Lung (tissue), 11 donors: ENCODE measurements at regions not wholly inside any gene's neighbourhood (a gene's known extent, or its start where the extent isn't known, plus 50 kb on each side); places are given as distances from the start of the nearest gene placed in this dataset.

Source experiments
- ATAC-seq: fragments of 200-7000 bp; cut with Tn5 transposase; one replicate; pipeline ENCODE4 v1.9.1; 2020; ENCODE audit warnings: moderate number of reproducible peaks; ENCODE audit not compliant: insufficient read depth, low FRiP score
- DNase-seq, 3 donors: peaks; one replicate each; pipeline ENCODE4 v3.0.0-alpha.2; 2013 to 2017
- H3K27ac ChIP-seq, 2 donors: one replicate each; pipeline ENCODE4 v1.5.1; 2013; ENCODE audit warnings: mild to moderate bottlenecking in 2 of 2, moderate library complexity in 2 of 2, control low read depth in 1 of 2, inconsistent platforms in 1 of 2, low read depth in 1 of 2, low read length in 1 of 2
- H3K27me3 ChIP-seq, 3 donors: one replicate each; pipeline ENCODE4 v1.5.1; 2013; ENCODE audit warnings: low read length in 2 of 3; ENCODE audit not compliant: control insufficient read depth in 3 of 3, insufficient read depth in 3 of 3
- H3K36me3 ChIP-seq, 4 donors: one replicate each; pipeline ENCODE4 v1.5.1; 2013; ENCODE audit warnings: low read length in 4 of 4, mild to moderate bottlenecking in 1 of 4, moderate library complexity in 1 of 4; ENCODE audit not compliant: control insufficient read depth in 4 of 4, insufficient read depth in 4 of 4
- H3K4me1 ChIP-seq, 5 donors: one replicate each; pipeline ENCODE4 v1.5.1; 2013; ENCODE audit warnings: low read length in 5 of 5, mild to moderate bottlenecking in 2 of 5, moderate library complexity in 1 of 5; ENCODE audit not compliant: control insufficient read depth in 5 of 5, insufficient read depth in 5 of 5
- H3K4me3 ChIP-seq: one replicate; pipeline ENCODE4 v1.5.1; 2013; ENCODE audit warnings: mild to moderate bottlenecking, control low read depth, moderate library complexity
- H3K9ac ChIP-seq, 2 donors: one replicate each; pipeline ENCODE4 v1.5.1; 2013; ENCODE audit warnings: low read length in 2 of 2, control low read depth in 1 of 2; ENCODE audit not compliant: insufficient read depth in 1 of 2
- H3K9me3 ChIP-seq, 4 donors: one replicate each; pipeline ENCODE4 v1.5.1; 2013; ENCODE audit warnings: low read length in 3 of 4, mild to moderate bottlenecking in 1 of 4, moderate library complexity in 1 of 4; ENCODE audit not compliant: control insufficient read depth in 4 of 4, insufficient read depth in 3 of 4
- WGBS, 2 donors: extraction: QIAGEN DNeasy Blood & Tissue Kit; methylation state at CpG; one replicate each; pipeline ENCODE4 v1.1.7; 2013; 5-methylcytosine and 5-hydroxymethylcytosine counted together
- TF ChIP-seq, protein P1 (sequence below): IDR thresholded peaks from 2 replicates; pipeline ENCODE4 v1.5.1; 2012; ENCODE audit warnings: mild to moderate bottlenecking; ENCODE audit errors: control extremely low read depth, extremely low read depth
- donor health status: control.
- donor health status: control.
- donor health status: Bipolar disorder and iron deficiency.
- donor health status: healthy.
- donor health status: DM: yes; HTN: yes; CAD: no.

DNA sequence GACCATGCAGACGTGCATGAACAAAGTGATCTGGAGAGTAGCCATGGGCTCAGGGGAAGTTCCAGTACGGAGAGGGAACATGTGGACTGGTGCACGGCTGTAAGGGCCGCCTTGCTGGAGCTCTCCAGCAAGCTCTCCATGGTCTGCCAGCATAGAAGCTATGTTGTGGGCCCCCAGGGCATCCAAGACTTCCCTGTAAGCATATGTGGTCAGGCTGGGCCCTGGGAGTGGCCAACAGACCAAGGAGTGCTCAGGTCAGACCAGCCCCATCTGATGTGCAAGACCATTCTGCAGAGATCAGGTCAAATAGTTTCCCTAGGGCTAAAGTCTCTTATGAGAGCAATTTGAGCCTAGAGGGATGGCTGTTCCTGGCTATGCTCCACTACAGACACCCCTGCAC, 110.1 kb upstream of the DAZL start:
- Histone ChIP-seq H3K27ac (no peak overlapping the region), H3K4me1 (no peaks in the 10 kb centered on the region), H3K9me3 (peaks cover 0 to 4% (median 2%) of the 10 kb centered on the region in 4 donors), H3K4me3 (no peak overlapping the region), H3K27me3 (no peaks in the 10 kb centered on the region), H3K36me3 (no peaks in the 10 kb centered on the region), H3K9ac (no peak overlapping the region)
- WGBS, 2 donors, result 90 to 94% methylated on average over 4 of the region's 4 CpGs
- DNase-seq, result no peak
- no peak for ATAC-seq
- TF ChIP-seq, protein P1, sequence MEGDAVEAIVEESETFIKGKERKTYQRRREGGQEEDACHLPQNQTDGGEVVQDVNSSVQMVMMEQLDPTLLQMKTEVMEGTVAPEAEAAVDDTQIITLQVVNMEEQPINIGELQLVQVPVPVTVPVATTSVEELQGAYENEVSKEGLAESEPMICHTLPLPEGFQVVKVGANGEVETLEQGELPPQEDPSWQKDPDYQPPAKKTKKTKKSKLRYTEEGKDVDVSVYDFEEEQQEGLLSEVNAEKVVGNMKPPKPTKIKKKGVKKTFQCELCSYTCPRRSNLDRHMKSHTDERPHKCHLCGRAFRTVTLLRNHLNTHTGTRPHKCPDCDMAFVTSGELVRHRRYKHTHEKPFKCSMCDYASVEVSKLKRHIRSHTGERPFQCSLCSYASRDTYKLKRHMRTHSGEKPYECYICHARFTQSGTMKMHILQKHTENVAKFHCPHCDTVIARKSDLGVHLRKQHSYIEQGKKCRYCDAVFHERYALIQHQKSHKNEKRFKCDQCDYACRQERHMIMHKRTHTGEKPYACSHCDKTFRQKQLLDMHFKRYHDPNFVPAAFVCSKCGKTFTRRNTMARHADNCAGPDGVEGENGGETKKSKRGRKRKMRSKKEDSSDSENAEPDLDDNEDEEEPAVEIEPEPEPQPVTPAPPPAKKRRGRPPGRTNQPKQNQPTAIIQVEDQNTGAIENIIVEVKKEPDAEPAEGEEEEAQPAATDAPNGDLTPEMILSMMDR, result no peak

DNA sequence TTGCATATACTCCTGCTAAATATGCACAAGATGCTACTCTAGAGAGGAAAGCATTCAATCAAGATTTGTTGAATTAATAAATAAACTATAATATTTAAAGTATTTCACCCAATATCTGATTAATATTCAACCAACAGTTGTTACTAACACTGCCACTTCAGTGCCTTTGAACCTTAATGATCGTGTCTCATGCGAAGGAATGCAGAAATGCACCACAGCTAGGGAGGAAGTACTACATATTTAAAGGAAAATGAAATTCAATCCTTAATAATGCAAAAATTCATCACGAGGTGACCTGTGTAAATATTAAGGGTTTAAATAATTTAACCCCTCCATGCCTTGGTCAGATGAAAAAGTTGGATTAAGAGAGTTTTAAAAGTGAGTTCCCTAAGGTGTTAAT, 114.2 kb upstream of the DAZL start:
- Histone ChIP-seq H3K27me3 (no peaks in the 10 kb centered on the region), H3K4me3 (no peak overlapping the region), H3K9ac (no peak overlapping the region), H3K4me1 (peaks cover 0 to 4% (median 0%) of the 10 kb centered on the region in 5 donors), H3K36me3 (no peaks in the 10 kb centered on the region), H3K27ac (no peak overlapping the region), H3K9me3 (peaks cover 0 to 6% (median 0%) of the 10 kb centered on the region in 4 donors)
- ATAC-seq, result no peak
- TF ChIP-seq, protein P1, result no peak
- peak in 1 of 3 donors; percentile 9 for DNase-seq
- WGBS, 2 donors, result 60 to 64% methylated on average over 3 of the region's 3 CpGs

DNA sequence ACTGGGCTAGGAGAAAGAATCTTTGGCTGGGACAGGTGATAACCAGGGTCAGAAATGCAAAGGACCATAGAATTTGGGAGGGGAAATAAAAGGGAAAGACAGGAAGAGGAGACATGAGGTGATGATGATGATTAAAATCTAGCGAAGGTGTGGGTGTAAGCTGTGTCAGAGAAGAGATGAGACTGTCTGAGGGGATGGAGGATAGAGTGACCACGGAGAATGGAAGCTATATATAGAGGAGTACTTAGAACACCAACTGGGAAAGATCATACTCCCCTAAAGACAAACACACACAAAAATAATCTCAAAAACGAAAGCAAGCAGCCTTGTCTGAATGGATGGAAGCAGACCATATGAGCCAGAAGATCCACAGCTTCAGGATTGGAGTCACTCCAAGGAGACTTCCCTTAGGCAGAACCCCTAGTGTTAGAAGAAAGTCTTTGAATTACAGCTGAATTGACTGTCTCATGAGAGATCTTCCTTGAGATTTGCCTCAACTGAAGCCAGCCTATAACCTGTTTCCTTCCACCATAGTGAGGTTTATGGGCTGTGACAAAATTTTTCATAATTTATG, 115.2 kb upstream of the DAZL start:
- H3K4me1 ChIP-seq, result peaks cover 0 to 8% (median 0%) of the 10 kb centered on the region in 5 donors
- TF ChIP-seq, protein P1, result no peak
- ATAC-seq (no peak), DNase-seq (peak in 1 of 3 donors; percentile 10)
- no peak overlapping the region for H3K9ac ChIP-seq
- no peaks in the 10 kb centered on the region for H3K27me3 ChIP-seq
- WGBS, 2 donors, result 65 to 71% methylated on average over 3 of the region's 3 CpGs
- H3K27ac ChIP-seq, result no peak overlapping the region
- no peak overlapping the region for H3K4me3 ChIP-seq
- no peaks in the 10 kb centered on the region for H3K36me3 ChIP-seq
- H3K9me3 ChIP-seq, result peaks cover 0 to 2% (median 0%) of the 10 kb centered on the region in 4 donors

DNA sequence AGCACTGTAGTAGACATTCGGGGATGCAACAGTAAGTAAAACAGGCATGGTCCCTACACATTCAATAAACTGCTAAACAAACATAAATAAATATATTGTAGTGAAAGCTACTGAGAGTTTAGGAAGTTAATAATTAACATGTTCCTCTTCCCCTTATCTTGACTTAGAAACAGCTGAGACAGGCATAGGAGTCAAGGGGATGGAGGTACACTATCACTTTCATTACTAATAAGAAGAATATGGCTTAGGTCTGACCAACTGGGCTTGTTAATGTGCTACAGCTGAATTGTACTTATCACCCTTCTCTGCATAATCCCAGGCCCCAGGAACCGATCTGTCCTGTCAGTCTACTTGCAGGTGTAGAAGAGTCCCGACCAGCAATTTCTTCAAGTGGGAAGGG, 116.3 kb upstream of the DAZL start:
- Histone ChIP-seq H3K36me3 (no peaks in the 10 kb centered on the region), H3K27me3 (no peaks in the 10 kb centered on the region), H3K27ac (no peak overlapping the region), H3K4me3 (no peak overlapping the region), H3K9me3 (peaks cover 0 to 4% (median under 1%) of the 10 kb centered on the region in 4 donors), H3K9ac (no peak overlapping the region), H3K4me1 (peaks cover 0 to 8% (median 0%) of the 10 kb centered on the region in 5 donors)
- 85 to 94% methylated on average over 3 of the region's 3 CpGs for WGBS, 2 donors
- DNase-seq, result no peak
- ATAC-seq, result no peak
- TF ChIP-seq, protein P1, result no peak
